Lower leg skin (tissue), 3 donors: ENCODE measurements at regions not wholly inside any gene's neighbourhood (a gene's known extent, or its start where the extent isn't known, plus 50 kb on each side); places are given as distances from the start of the nearest gene placed in this dataset.

Experiments
- POLR2A ChIP-seq, 2 donors: fragments of 450-650 bp; IDR thresholded peaks; one replicate each; pipeline ENCODE4 v1.6.1; 2016 to 2017; ENCODE audit warnings: antibody characterized with exemption in 2 of 2, mild to moderate bottlenecking in 1 of 2, moderate library complexity in 1 of 2
- TF ChIP-seq, protein P1 (sequence below), 3 donors: fragments of 450-650 bp; IDR thresholded peaks; one replicate each; pipeline ENCODE4 v1.5.1; 2016; ENCODE audit warnings: antibody characterized with exemption in 3 of 3, mild to moderate bottlenecking in 3 of 3, moderate library complexity in 2 of 3

DNA sequence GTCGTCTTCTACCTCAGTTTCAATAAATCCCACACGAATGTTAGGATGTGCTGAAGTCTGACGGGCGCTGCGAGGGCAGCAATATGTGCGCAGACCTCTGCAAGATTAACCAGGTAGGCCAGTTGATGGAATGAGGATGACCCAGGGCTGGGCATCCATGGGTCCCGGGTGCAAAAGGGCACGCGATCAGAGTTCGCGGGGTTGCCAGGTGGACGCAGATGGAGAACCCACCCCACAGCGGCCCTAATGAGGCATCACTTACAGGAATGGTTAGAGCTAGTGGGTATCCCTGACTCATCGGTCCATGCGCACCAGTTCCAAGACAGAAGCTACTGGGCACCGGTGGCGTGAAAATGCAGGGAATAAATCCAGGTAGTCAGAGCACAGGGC is 2116.0 kb downstream of the TP53TG3F start:
- TF ChIP-seq, protein P1, sequence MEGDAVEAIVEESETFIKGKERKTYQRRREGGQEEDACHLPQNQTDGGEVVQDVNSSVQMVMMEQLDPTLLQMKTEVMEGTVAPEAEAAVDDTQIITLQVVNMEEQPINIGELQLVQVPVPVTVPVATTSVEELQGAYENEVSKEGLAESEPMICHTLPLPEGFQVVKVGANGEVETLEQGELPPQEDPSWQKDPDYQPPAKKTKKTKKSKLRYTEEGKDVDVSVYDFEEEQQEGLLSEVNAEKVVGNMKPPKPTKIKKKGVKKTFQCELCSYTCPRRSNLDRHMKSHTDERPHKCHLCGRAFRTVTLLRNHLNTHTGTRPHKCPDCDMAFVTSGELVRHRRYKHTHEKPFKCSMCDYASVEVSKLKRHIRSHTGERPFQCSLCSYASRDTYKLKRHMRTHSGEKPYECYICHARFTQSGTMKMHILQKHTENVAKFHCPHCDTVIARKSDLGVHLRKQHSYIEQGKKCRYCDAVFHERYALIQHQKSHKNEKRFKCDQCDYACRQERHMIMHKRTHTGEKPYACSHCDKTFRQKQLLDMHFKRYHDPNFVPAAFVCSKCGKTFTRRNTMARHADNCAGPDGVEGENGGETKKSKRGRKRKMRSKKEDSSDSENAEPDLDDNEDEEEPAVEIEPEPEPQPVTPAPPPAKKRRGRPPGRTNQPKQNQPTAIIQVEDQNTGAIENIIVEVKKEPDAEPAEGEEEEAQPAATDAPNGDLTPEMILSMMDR (IDR thresholded peaks at IDR 0.05): no peak
- no peak for TF ChIP-seq POLR2A (IDR thresholded peaks at IDR 0.05)
